GM12878 (cell line): ENCODE measurements at regions not wholly inside any gene's neighbourhood (a gene's known extent, or its start where the extent isn't known, plus 50 kb on each side); places are given as distances from the start of the nearest gene placed in this dataset.

Source experiments
- BRCA1 ChIP-seq: IDR thresholded peaks from 2 replicates; pipeline ENCODE4 v1.6.1; 2011; ENCODE audit warnings: low read depth, low read length, improper control_type of control experiment
- CBX5 ChIP-seq: sonication (generic); IDR thresholded peaks from 2 replicates; pipeline ENCODE4 v1.6.1; 2016; ENCODE audit warnings: low read depth, moderate library complexity, mild to moderate bottlenecking, inconsistent platforms
- CHD1 ChIP-seq: IDR thresholded peaks from 2 replicates; pipeline ENCODE4 v1.6.1; 2012; ENCODE audit warnings: low read depth, low read length, improper control_type of control experiment
- MEF2A ChIP-seq: IDR thresholded peaks from 2 replicates; pipeline ENCODE4 v1.6.1; 2011; ENCODE audit warnings: low read depth, mild to moderate bottlenecking, low read length, moderate library complexity; ENCODE audit not compliant: insufficient read depth
- RAD21 ChIP-seq: IDR thresholded peaks from 2 replicates; pipeline ENCODE4 v1.6.1; 2011; ENCODE audit warnings: mild to moderate bottlenecking, low read depth, low read length, moderate library complexity; ENCODE audit not compliant: insufficient read depth
- TF ChIP-seq, protein P1 (sequence below), 3 experiments: IDR thresholded peaks in 2 of 3; conservative IDR thresholded peaks in 1 of 3; 2 replicates each; pipeline ENCODE4 v1.5.1; 2011; ENCODE audit warnings: low read depth in 3 of 3, low read length in 3 of 3, mild to moderate bottlenecking in 3 of 3, control low read depth in 2 of 3, moderate library complexity in 2 of 3, inconsistent platforms in 1 of 3, mixed read lengths in 1 of 3; ENCODE audit not compliant: control insufficient read depth in 2 of 3, insufficient read depth in 1 of 3; ENCODE audit errors: extremely low read depth in 1 of 3

DNA sequence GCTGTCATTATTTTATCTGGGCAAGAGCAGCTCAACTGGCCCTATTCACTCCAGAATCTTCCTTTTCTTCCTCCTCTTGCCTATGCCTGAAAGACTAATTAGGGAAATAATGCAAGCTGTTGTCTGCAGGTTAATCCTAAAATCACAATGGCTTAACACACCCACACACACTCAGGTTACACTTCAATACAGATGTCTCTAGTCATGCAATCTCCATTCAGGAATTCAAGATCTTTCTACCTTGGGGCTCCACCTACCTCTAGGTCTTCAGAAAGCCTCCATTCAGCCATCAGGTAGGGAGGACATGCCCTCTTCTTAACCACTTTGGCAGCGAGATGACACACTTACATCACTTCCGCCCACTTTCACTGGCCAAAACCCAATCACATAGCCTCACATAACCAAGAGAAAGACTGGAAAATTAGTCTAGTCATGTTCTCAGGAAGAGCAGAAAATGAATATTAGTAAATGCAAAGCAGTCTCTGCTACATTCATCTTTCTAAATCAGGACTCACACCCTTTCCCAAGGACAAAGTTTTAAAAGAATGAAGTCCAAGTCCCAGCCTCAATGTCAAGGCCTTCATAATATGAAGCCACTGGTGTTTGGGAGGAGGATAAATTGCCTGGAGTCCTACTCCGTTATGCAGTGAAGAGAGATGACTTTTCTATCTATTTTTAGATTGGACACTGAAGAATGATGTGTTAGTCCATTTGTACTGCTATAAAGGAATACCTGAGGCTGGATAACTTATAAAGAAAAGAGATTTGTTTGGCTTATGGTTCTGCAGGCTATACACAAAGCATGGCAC lies 428.1 kb downstream of the EFNA5 start:
- no peak for TF ChIP-seq BRCA1
- TF ChIP-seq CHD1: no peak
- no peak for TF ChIP-seq RAD21
- TF ChIP-seq, protein P1, sequence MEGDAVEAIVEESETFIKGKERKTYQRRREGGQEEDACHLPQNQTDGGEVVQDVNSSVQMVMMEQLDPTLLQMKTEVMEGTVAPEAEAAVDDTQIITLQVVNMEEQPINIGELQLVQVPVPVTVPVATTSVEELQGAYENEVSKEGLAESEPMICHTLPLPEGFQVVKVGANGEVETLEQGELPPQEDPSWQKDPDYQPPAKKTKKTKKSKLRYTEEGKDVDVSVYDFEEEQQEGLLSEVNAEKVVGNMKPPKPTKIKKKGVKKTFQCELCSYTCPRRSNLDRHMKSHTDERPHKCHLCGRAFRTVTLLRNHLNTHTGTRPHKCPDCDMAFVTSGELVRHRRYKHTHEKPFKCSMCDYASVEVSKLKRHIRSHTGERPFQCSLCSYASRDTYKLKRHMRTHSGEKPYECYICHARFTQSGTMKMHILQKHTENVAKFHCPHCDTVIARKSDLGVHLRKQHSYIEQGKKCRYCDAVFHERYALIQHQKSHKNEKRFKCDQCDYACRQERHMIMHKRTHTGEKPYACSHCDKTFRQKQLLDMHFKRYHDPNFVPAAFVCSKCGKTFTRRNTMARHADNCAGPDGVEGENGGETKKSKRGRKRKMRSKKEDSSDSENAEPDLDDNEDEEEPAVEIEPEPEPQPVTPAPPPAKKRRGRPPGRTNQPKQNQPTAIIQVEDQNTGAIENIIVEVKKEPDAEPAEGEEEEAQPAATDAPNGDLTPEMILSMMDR (IDR thresholded peaks at IDR 0.05 in 2 of 3, conservative IDR thresholded peaks at IDR 0.05 in 1 of 3; ENCODE audit: control insufficient read depth in 2 of 3, extremely low read depth in 1 of 3, insufficient read depth in 1 of 3, low read depth in 3 of 3, low read length in 3 of 3): no peak
- TF ChIP-seq MEF2A: no peak
- TF ChIP-seq CBX5: no peak
